Loucy (cell line): ENCODE measurements at regions not wholly inside any gene's neighbourhood (a gene's known extent, or its start where the extent isn't known, plus 50 kb on each side); places are given as distances from the start of the nearest gene placed in this dataset.
A peak's percentile ranks its signal among the peaks of the same experiment; 100 is the strongest.

Experiments used
- H2AFZ ChIP-seq: fragments of 200-600 bp; sonication (generic); 2 replicates; pipeline ENCODE4 v1.6.0; 2016; ENCODE audit warnings: antibody characterized with exemption, mild to moderate bottlenecking, low read length, moderate library complexity
- H3F3A ChIP-seq: fragments of 200-600 bp; 2 replicates; pipeline ENCODE4 v1.6.0; 2016; ENCODE audit warnings: antibody characterized with exemption, low read depth, mild to moderate bottlenecking
- H3K27me3 ChIP-seq: fragments of 200-600 bp; sonication (generic); 2 replicates; pipeline ENCODE4 v1.6.1; 2014; ENCODE audit warnings: low read length, mild to moderate bottlenecking; ENCODE audit not compliant: insufficient read depth, poor library complexity, severe bottlenecking
- H3K36me3 ChIP-seq: fragments of 200-600 bp; sonication (generic); 2 replicates; pipeline ENCODE4 v1.6.1; 2016; ENCODE audit warnings: low read length; ENCODE audit not compliant: insufficient read depth
- H3K4me1 ChIP-seq: fragments of 200-600 bp; sonication (generic); 2 replicates; pipeline ENCODE4 v1.5.1; 2014; ENCODE audit warnings: low read length, mild to moderate bottlenecking; ENCODE audit not compliant: insufficient read depth, poor library complexity, severe bottlenecking
- H3K4me2 ChIP-seq: fragments of 200-600 bp; sonication (generic); 2 replicates; pipeline ENCODE4 v1.6.0; 2014; ENCODE audit warnings: antibody characterized with exemption, low read length, low read depth, mild to moderate bottlenecking; ENCODE audit not compliant: poor library complexity, severe bottlenecking
- H3K4me3 ChIP-seq: fragments of 200-600 bp; sonication (generic); 2 replicates; pipeline ENCODE4 v1.5.1; 2014; ENCODE audit warnings: low read length, mild to moderate bottlenecking, mixed read lengths; ENCODE audit not compliant: poor library complexity, severe bottlenecking
- H3K79me2 ChIP-seq: fragments of 200-600 bp; sonication (generic); 2 replicates; pipeline ENCODE4 v1.6.1; 2014; ENCODE audit warnings: low read length; ENCODE audit not compliant: insufficient read depth
- H3K9ac ChIP-seq: fragments of 200-600 bp; sonication (generic); 2 replicates; pipeline ENCODE4 v1.6.0; 2014; ENCODE audit warnings: mild to moderate bottlenecking, low read depth, low read length, moderate library complexity; ENCODE audit not compliant: poor library complexity, severe bottlenecking
- H3K9me2 ChIP-seq: fragments of 200-600 bp; sonication (generic); replicated peaks from 2 replicates; pipeline ENCODE4 v1.6.1; 2016; ENCODE audit warnings: low read depth, low read length, mixed read lengths
- H3K9me3 ChIP-seq: fragments of 200-600 bp; sonication (generic); 2 replicates; pipeline ENCODE4 v1.6.1; 2014; ENCODE audit warnings: mild to moderate bottlenecking, antibody characterized with exemption, low read length, low read depth; ENCODE audit not compliant: insufficient read depth
- H4K20me1 ChIP-seq: fragments of 200-600 bp; sonication (generic); 2 replicates; pipeline ENCODE4 v1.6.0; 2014; ENCODE audit warnings: antibody characterized with exemption, low read length, mild to moderate bottlenecking; ENCODE audit not compliant: insufficient read depth, poor library complexity, severe bottlenecking
- CTCF ChIP-seq: fragments of 200-600 bp; sonication (generic); conservative IDR thresholded peaks from 2 replicates; pipeline ENCODE4 v1.5.1; 2014; ENCODE audit warnings: mild to moderate bottlenecking, antibody characterized with exemption, low read length
- EZH2phosphoT487 ChIP-seq: fragments of 200-600 bp; IDR thresholded peaks from 2 replicates; pipeline ENCODE4 v1.6.1; 2018; ENCODE audit warnings: antibody characterized with exemption, mild to moderate bottlenecking, moderate library complexity, borderline replicate concordance

- Histone ChIP-seq H4K20me1 (no peaks in the 10 kb centered on the region), H3K79me2 (no peaks in the 10 kb centered on the region)
- no peak for TF ChIP-seq CTCF
Measured at GRCh38 chr5:14948383-14948782, 76.8 kb upstream of the ANKH start.

GRCh38 chr5:14946815-14947620 lies 75.4 kb upstream of the ANKH start:
- Histone ChIP-seq H3K9ac (peak overlapping the region; percentile 53), H3K79me2 (no peaks in the 10 kb centered on the region), H3K4me1 (peaks cover 6% of the 10 kb centered on the region), H3K4me2 (no peak overlapping the region), H4K20me1 (no peaks in the 10 kb centered on the region), H2AFZ (peak overlapping the region; percentile 55), H3K4me3 (no peak overlapping the region), H3K9me2 (no peaks in the 10 kb centered on the region), H3K9me3 (no peaks in the 10 kb centered on the region), H3K36me3 (no peaks in the 10 kb centered on the region), H3K27me3 (no peaks in the 10 kb centered on the region), H3F3A (no peaks in the 10 kb centered on the region)
- no peak for TF ChIP-seq EZH2phosphoT487
- TF ChIP-seq CTCF, result peak; percentile 85

More at GRCh38 chr5:14948383-14948782, 76.8 kb upstream of the ANKH start:
- H2AFZ ChIP-seq, result no peak overlapping the region
- H3K9ac ChIP-seq, result no peak overlapping the region
- no peak overlapping the region for H3K4me3 ChIP-seq
- no peaks in the 10 kb centered on the region for H3F3A ChIP-seq
- peaks cover 6% of the 10 kb centered on the region for H3K4me1 ChIP-seq
- H3K9me3 ChIP-seq, result no peaks in the 10 kb centered on the region
- H3K36me3 ChIP-seq, result no peaks in the 10 kb centered on the region
- H3K9me2 ChIP-seq, result no peaks in the 10 kb centered on the region
- no peak overlapping the region for H3K4me2 ChIP-seq
- no peaks in the 10 kb centered on the region for H3K27me3 ChIP-seq

- TF ChIP-seq EZH2phosphoT487, result no peak
- no peak for TF ChIP-seq CTCF
- Histone ChIP-seq H3F3A (no peaks in the 10 kb centered on the region), H3K4me2 (no peak overlapping the region), H3K27me3 (no peaks in the 10 kb centered on the region), H3K9ac (no peak overlapping the region), H3K9me2 (no peaks in the 10 kb centered on the region), H3K36me3 (no peaks in the 10 kb centered on the region), H2AFZ (no peak overlapping the region), H3K4me1 (peaks cover 15% of the 10 kb centered on the region), H3K79me2 (no peaks in the 10 kb centered on the region), H3K9me3 (no peaks in the 10 kb centered on the region), H3K4me3 (no peak overlapping the region), H4K20me1 (no peaks in the 10 kb centered on the region)
Measured at GRCh38 chr5:14945450-14945849, 73.9 kb upstream of the ANKH start.
